ENCODE measurements at regions not wholly inside any gene's neighbourhood (a gene's known extent, or its start where the extent isn't known, plus 50 kb on each side); places are given as distances from the start of the nearest gene placed in this dataset.
"Not testable (repeated sequence)": the region's sequence is repeated elsewhere in the genome, so short reads cannot be mapped to it uniquely, and the experiment has no call there.

DNA sequence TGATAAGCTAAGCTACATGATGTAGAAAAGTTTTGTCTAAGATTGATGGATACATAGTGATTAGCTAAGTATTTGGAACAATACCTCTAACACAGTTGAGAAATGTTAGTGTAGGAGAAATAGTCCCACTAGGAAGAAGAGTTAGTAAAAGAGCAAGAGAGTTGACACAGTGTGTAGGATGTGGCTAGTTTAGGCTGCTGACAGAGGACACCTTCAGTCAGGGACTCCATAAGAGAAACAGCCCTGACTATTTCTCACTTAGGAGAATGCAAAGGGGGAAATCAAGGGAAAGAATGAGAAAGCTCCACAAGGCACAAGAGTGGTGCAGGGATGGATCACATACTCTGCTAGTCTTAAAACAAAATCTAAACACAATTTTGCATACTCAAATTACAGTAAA lies 613.7 kb downstream of the SLC16A7 start:
- no peak overlapping the region for H3K27ac ChIP-seq (ENCODE audit: low read length)
- no peak for DNase-seq
- no peak overlapping the region for H3K4me3 ChIP-seq (ENCODE audit: low read length)
- peaks cover 2% of the 10 kb centered on the region for H3K9me3 ChIP-seq (ENCODE audit: control insufficient read depth, low read depth, low read length)
- no peaks in the 10 kb centered on the region for H3K4me1 ChIP-seq (ENCODE audit: control insufficient read depth, insufficient read depth, low read length)
- no peaks in the 10 kb centered on the region for H3K36me3 ChIP-seq (ENCODE audit: control insufficient read depth, insufficient read depth, low read length)
- no peaks in the 10 kb centered on the region for H3K27me3 ChIP-seq (ENCODE audit: control insufficient read depth, insufficient read depth, low read length)

DNA sequence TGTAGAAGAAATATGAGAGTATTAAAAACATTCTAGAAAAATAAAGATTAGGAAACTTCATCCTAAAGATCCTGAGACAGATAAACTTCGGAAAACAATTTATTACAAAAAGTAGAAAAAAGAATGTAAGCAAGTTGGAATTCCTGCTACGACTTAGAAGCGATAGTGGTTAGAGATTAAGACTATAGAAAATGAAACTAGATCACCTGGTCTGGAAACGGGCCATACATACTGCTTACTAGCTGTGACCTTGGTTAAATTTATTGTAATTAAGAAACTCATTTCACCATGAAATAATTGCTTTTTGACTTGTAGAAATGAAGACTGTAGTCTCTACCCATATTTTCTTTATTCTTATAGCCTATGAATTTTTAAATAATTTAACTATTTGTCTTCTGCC lies 614.1 kb downstream of the SLC16A7 start:
- H3K4me3 ChIP-seq (ENCODE audit: low read length): no peak overlapping the region
- H3K9me3 ChIP-seq (ENCODE audit: control insufficient read depth, low read depth, low read length): peaks cover 2% of the 10 kb centered on the region
- H3K27ac ChIP-seq (ENCODE audit: low read length): no peak overlapping the region
- peak in 1 of 2 donors; percentile 6 for DNase-seq
- no peaks in the 10 kb centered on the region for H3K36me3 ChIP-seq (ENCODE audit: control insufficient read depth, insufficient read depth, low read length)
- H3K4me1 ChIP-seq (ENCODE audit: control insufficient read depth, insufficient read depth, low read length): no peaks in the 10 kb centered on the region
- no peaks in the 10 kb centered on the region for H3K27me3 ChIP-seq (ENCODE audit: control insufficient read depth, insufficient read depth, low read length)
- 78% methylated on average over 3 of the region's 4 CpGs for WGBS (ENCODE audit: insufficient coverage, low lambda C conversion rate)

DNA sequence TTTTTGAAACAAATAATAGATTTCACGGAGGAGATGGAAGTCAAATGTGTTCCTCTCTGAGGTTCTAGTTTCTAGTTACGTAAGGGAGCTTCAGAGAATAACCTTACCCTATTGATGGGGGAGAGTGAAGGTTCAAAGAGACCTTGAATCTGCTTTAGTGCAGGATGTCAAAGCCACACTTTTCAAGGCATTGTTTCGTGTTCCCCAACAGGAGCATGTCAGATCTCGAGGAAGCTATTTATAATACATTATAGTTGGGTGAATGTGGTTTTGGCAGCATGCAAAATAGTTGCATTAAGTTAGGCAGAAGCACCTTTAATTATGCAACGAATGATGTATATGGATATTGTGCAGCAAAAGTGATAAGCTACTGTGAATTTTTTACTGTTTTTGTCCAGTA lies 614.9 kb downstream of the SLC16A7 start:
- H3K27me3 ChIP-seq (ENCODE audit: control insufficient read depth, insufficient read depth, low read length): no peaks in the 10 kb centered on the region
- H3K4me1 ChIP-seq (ENCODE audit: control insufficient read depth, insufficient read depth, low read length): no peaks in the 10 kb centered on the region
- no CpG with 5 or more reads among the region's 5 CpGs for WGBS (ENCODE audit: insufficient coverage, low lambda C conversion rate)
- no peaks in the 10 kb centered on the region for H3K36me3 ChIP-seq (ENCODE audit: control insufficient read depth, insufficient read depth, low read length)
- H3K4me3 ChIP-seq (ENCODE audit: low read length): no peak overlapping the region
- H3K27ac ChIP-seq (ENCODE audit: low read length): no peak overlapping the region
- no peak for DNase-seq
- H3K9me3 ChIP-seq (ENCODE audit: control insufficient read depth, low read depth, low read length): peaks cover 2% of the 10 kb centered on the region

- no peak overlapping the region for H3K4me3 ChIP-seq (ENCODE audit: low read length)
- no peak for DNase-seq
- no peaks in the 10 kb centered on the region for H3K27me3 ChIP-seq (ENCODE audit: control insufficient read depth, insufficient read depth, low read length)
- H3K9me3 ChIP-seq (ENCODE audit: control insufficient read depth, low read depth, low read length): peaks cover 2% of the 10 kb centered on the region
- no peaks in the 10 kb centered on the region for H3K36me3 ChIP-seq (ENCODE audit: control insufficient read depth, insufficient read depth, low read length)
- WGBS (ENCODE audit: insufficient coverage, low lambda C conversion rate): no CpG with 5 or more reads among the region's 1 CpG
- no peaks in the 10 kb centered on the region for H3K4me1 ChIP-seq (ENCODE audit: control insufficient read depth, insufficient read depth, low read length)
- no peak overlapping the region for H3K27ac ChIP-seq (ENCODE audit: low read length)
Observed at GRCh38 chr12:60211244-60211643, 615.4 kb downstream of the SLC16A7 start.

- no peak for DNase-seq
- no peaks in the 10 kb centered on the region for H3K4me1 ChIP-seq (ENCODE audit: control insufficient read depth, insufficient read depth, low read length)
- no peaks in the 10 kb centered on the region for H3K27me3 ChIP-seq (ENCODE audit: control insufficient read depth, insufficient read depth, low read length)
- H3K9me3 ChIP-seq (ENCODE audit: control insufficient read depth, low read depth, low read length): peaks cover 2% of the 10 kb centered on the region
- H3K36me3 ChIP-seq (ENCODE audit: control insufficient read depth, insufficient read depth, low read length): no peaks in the 10 kb centered on the region
- no CpG with 5 or more reads among the region's 3 CpGs for WGBS (ENCODE audit: insufficient coverage, low lambda C conversion rate)
- no peak overlapping the region for H3K4me3 ChIP-seq (ENCODE audit: low read length)
- no peak overlapping the region for H3K27ac ChIP-seq (ENCODE audit: low read length)
Observed at GRCh38 chr12:60212159-60213000, 616.6 kb downstream of the SLC16A7 start.

DNA sequence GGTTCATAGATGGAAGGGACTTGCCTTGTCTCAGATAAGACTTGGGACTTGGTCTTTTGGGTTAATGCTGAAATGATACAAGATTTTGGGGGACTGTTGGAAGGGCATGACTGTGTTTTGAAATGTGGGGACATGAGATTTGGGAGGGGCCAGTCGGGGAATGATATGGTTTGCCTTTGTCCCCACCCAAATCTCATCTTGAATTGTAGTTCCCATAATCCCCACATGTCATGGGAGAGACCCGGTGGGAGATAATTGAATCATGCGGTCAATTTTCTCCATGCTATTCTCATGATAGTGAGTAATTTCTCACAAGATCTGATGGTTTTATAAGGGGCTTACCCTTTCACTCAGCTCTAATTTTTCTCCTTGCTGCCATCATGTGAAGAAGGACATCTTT lies 617.4 kb downstream of the SLC16A7 start:
- H3K27me3 ChIP-seq (ENCODE audit: control insufficient read depth, insufficient read depth, low read length); H3K4me1 ChIP-seq (ENCODE audit: control insufficient read depth, insufficient read depth, low read length); H3K36me3 ChIP-seq (ENCODE audit: control insufficient read depth, insufficient read depth, low read length); H3K9me3 ChIP-seq (ENCODE audit: control insufficient read depth, low read depth, low read length); H3K27ac ChIP-seq (ENCODE audit: low read length); DNase-seq; H3K4me3 ChIP-seq (ENCODE audit: low read length): not testable (repeated sequence)
- 83% methylated on average over 2 of the region's 3 CpGs for WGBS (ENCODE audit: insufficient coverage, low lambda C conversion rate)

- DNase-seq: no peak
- Histone ChIP-seq H3K9me3 (ENCODE audit: control insufficient read depth, low read depth, low read length) (peaks cover 2% of the 10 kb centered on the region), H3K4me3 (ENCODE audit: low read length) (no peak overlapping the region), H3K4me1 (ENCODE audit: control insufficient read depth, insufficient read depth, low read length) (no peaks in the 10 kb centered on the region), H3K27ac (ENCODE audit: low read length) (no peak overlapping the region), H3K27me3 (ENCODE audit: control insufficient read depth, insufficient read depth, low read length) (no peaks in the 10 kb centered on the region), H3K36me3 (ENCODE audit: control insufficient read depth, insufficient read depth, low read length) (no peaks in the 10 kb centered on the region)
- 82% methylated on average over 4 of the region's 5 CpGs for WGBS (ENCODE audit: insufficient coverage, low lambda C conversion rate)
Observed at GRCh38 chr12:60216226-60216625, 620.4 kb downstream of the SLC16A7 start.

DNA sequence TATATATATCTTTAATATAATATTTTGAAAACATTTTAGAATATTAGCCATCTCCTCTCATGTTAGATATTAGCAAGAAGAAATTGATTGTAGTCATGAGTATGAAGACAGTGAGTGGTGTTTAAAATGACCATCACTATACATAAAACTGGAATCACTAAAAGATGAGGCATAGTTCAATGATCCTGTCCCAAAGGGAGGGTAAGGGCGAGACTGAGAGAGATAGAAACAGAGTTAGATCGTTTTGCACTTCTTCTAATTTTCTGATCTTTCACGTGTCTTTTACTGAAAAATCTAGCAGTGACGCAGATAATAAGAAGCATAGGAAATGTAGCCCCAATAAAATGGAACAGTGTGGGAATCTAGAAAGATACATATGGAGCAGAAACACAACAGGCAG lies 627.4 kb downstream of the SLC16A7 start:
- Histone ChIP-seq H3K4me3 (ENCODE audit: low read length) (no peak overlapping the region), H3K4me1 (ENCODE audit: control insufficient read depth, insufficient read depth, low read length) (no peaks in the 10 kb centered on the region), H3K27me3 (ENCODE audit: control insufficient read depth, insufficient read depth, low read length) (no peaks in the 10 kb centered on the region), H3K9me3 (ENCODE audit: control insufficient read depth, low read depth, low read length) (no peaks in the 10 kb centered on the region), H3K36me3 (ENCODE audit: control insufficient read depth, insufficient read depth, low read length) (no peaks in the 10 kb centered on the region), H3K27ac (ENCODE audit: low read length) (no peak overlapping the region)
- WGBS (ENCODE audit: insufficient coverage, low lambda C conversion rate): 83% methylated on average over 4 of the region's 4 CpGs
- no peak for DNase-seq

GRCh38 chr12:60225216-60226000 lies 629.6 kb downstream of the SLC16A7 start:
- H3K36me3 ChIP-seq (ENCODE audit: control insufficient read depth, insufficient read depth, low read length): no peaks in the 10 kb centered on the region
- no peaks in the 10 kb centered on the region for H3K27me3 ChIP-seq (ENCODE audit: control insufficient read depth, insufficient read depth, low read length)
- 100% methylated on average over 1 of the region's 11 CpGs for WGBS (ENCODE audit: insufficient coverage, low lambda C conversion rate)
- H3K4me1 ChIP-seq (ENCODE audit: control insufficient read depth, insufficient read depth, low read length): no peaks in the 10 kb centered on the region
- no peak overlapping the region for H3K4me3 ChIP-seq (ENCODE audit: low read length)
- no peak for DNase-seq
- H3K27ac ChIP-seq (ENCODE audit: low read length): no peak overlapping the region
- no peaks in the 10 kb centered on the region for H3K9me3 ChIP-seq (ENCODE audit: control insufficient read depth, low read depth, low read length)

GRCh38 chr12:60227916-60228315 lies 632.1 kb downstream of the SLC16A7 start:
- H3K36me3 ChIP-seq (ENCODE audit: control insufficient read depth, insufficient read depth, low read length): no peaks in the 10 kb centered on the region
- H3K4me3 ChIP-seq (ENCODE audit: low read length): no peak overlapping the region
- no peaks in the 10 kb centered on the region for H3K4me1 ChIP-seq (ENCODE audit: control insufficient read depth, insufficient read depth, low read length)
- no peaks in the 10 kb centered on the region for H3K27me3 ChIP-seq (ENCODE audit: control insufficient read depth, insufficient read depth, low read length)
- no peak for DNase-seq
- H3K9me3 ChIP-seq (ENCODE audit: control insufficient read depth, low read depth, low read length): no peaks in the 10 kb centered on the region
- no CpG with 5 or more reads among the region's 2 CpGs for WGBS (ENCODE audit: insufficient coverage, low lambda C conversion rate)
- H3K27ac ChIP-seq (ENCODE audit: low read length): no peak overlapping the region
